Upper lobe of left lung (tissue), 6 donors: ENCODE measurements at regions not wholly inside any gene's neighbourhood (a gene's known extent, or its start where the extent isn't known, plus 50 kb on each side); places are given as distances from the start of the nearest gene placed in this dataset.

Experiments used
- ATAC-seq, 2 donors: fragments of 200-7000 bp; cut with Tn5 transposase; one replicate each; pipeline ENCODE4 v1.9.1; 2022; ENCODE audit warnings: mild to moderate bottlenecking in 2 of 2, moderate library complexity in 2 of 2; ENCODE audit not compliant: low FRiP score in 2 of 2
- DNase-seq, 2 donors: peaks; one replicate each; pipeline ENCODE4 v3.0.0-alpha.2; 2019 to 2020
- H3K27ac ChIP-seq, 4 donors: fragments of 200-600 bp; sonication (generic); one replicate each; pipeline ENCODE4 v1.5.1; 2016 to 2019
- H3K27me3 ChIP-seq, 4 donors: fragments of 200-600 bp; sonication (generic); one replicate each; pipeline ENCODE4 v1.5.1; 2017 to 2019
- H3K36me3 ChIP-seq, 4 donors: fragments of 200-600 bp; sonication (generic); one replicate each; pipeline ENCODE4 v1.5.1; 2016 to 2019
- H3K4me1 ChIP-seq, 4 donors: fragments of 200-600 bp; sonication (generic); one replicate each; pipeline ENCODE4 v1.5.1; 2018 to 2019
- H3K4me3 ChIP-seq, 4 donors: fragments of 200-600 bp; sonication (generic); one replicate each; pipeline ENCODE4 v1.5.1; 2017 to 2019; ENCODE audit warnings: mild to moderate bottlenecking in 2 of 4, moderate library complexity in 1 of 4
- H3K9me3 ChIP-seq, 4 donors: fragments of 200-600 bp; sonication (generic); one replicate each; pipeline ENCODE4 v1.5.1; 2018 to 2019
- CTCF ChIP-seq, 6 experiments: fragments of 450-650 bp in 4 of 6; fragments of 200-600 bp in 2 of 6; sonication (generic) in 2 of 6; IDR thresholded peaks; one replicate each; pipeline ENCODE4 v1.5.1; 2016 to 2019; ENCODE audit warnings: antibody characterized with exemption in 6 of 6
- EP300 ChIP-seq, 4 donors: sonication (generic); formaldehyde crosslinking; IDR thresholded peaks; one replicate each; pipeline ENCODE4 v1.5.1; 2017; ENCODE audit warnings: antibody characterized with exemption in 4 of 4, control low read depth in 2 of 4
- POLR2A ChIP-seq, 4 donors: fragments of 450-650 bp; IDR thresholded peaks; one replicate each; pipeline ENCODE4 v1.5.1; 2016 to 2017; ENCODE audit warnings: antibody characterized with exemption in 4 of 4, mild to moderate bottlenecking in 2 of 4
- POLR2AphosphoS5 ChIP-seq, 2 donors: sonication (generic); formaldehyde crosslinking; IDR thresholded peaks; one replicate each; pipeline ENCODE4 v1.5.1; 2017; ENCODE audit warnings: antibody characterized with exemption in 2 of 2
- WGBS, 2 donors: methylation state at CpG; one replicate each; pipeline ENCODE4 v1.1.5; 2017 to 2018; 5-methylcytosine and 5-hydroxymethylcytosine counted together
- donor health status: DM: no; HTN: no; CAD: no; lungs with moderate emphysema.
- donor health status: DM: no; HTN: yes; CAD: no; lungs with severe emphysema.

GRCh38 chr22:27472975-27473374 lies 328.6 kb downstream of the MN1 start:
- no peak for ATAC-seq

GRCh38 chr22:27473533-27473932 lies 328.0 kb downstream of the MN1 start:
- TF ChIP-seq EP300 (IDR thresholded peaks at IDR 0.05) (no peak), POLR2A (IDR thresholded peaks at IDR 0.05) (no peak), CTCF (IDR thresholded peaks at IDR 0.05) (no peak), POLR2AphosphoS5 (IDR thresholded peaks at IDR 0.05) (no peak)
- no peaks in the 10 kb centered on the region for H3K4me1 ChIP-seq
- ATAC-seq (no peak), DNase-seq (no peak)
- H3K4me3 ChIP-seq, result no peak overlapping the region
- H3K36me3 ChIP-seq, result no peaks in the 10 kb centered on the region
- no peak overlapping the region for H3K27ac ChIP-seq
- H3K27me3 ChIP-seq, result no peaks in the 10 kb centered on the region
- H3K9me3 ChIP-seq, result no peaks in the 10 kb centered on the region
- WGBS, 2 donors, result 79 to 89% methylated on average over 2 to 3 of the region's 3 CpGs

More at GRCh38 chr22:27472975-27473374, 328.6 kb downstream of the MN1 start:
- no peaks in the 10 kb centered on the region for H3K4me1 ChIP-seq
- no peaks in the 10 kb centered on the region for H3K36me3 ChIP-seq
- no peaks in the 10 kb centered on the region for H3K9me3 ChIP-seq
- H3K27me3 ChIP-seq, result no peaks in the 10 kb centered on the region
- DNase-seq, result no peak
- TF ChIP-seq POLR2AphosphoS5 (IDR thresholded peaks at IDR 0.05), result no peak
- TF ChIP-seq EP300 (IDR thresholded peaks at IDR 0.05), result no peak
- no peak for TF ChIP-seq POLR2A (IDR thresholded peaks at IDR 0.05)
- TF ChIP-seq CTCF (IDR thresholded peaks at IDR 0.05), result no peak
- WGBS, 2 donors, result 58 to 61% methylated on average over 4 of the region's 4 CpGs
- no peak overlapping the region for H3K4me3 ChIP-seq
- H3K27ac ChIP-seq, result no peak overlapping the region

GRCh38 chr22:27474112-27474571 lies 327.4 kb downstream of the MN1 start:
- ATAC-seq (no peak), DNase-seq (no peak)
- Histone ChIP-seq H3K36me3 (no peaks in the 10 kb centered on the region), H3K4me1 (no peaks in the 10 kb centered on the region), H3K4me3 (no peak overlapping the region), H3K9me3 (no peaks in the 10 kb centered on the region), H3K27me3 (no peaks in the 10 kb centered on the region), H3K27ac (no peak overlapping the region)
- no peak for TF ChIP-seq POLR2AphosphoS5 (IDR thresholded peaks at IDR 0.05)
- no peak for TF ChIP-seq POLR2A (IDR thresholded peaks at IDR 0.05)
- TF ChIP-seq EP300 (IDR thresholded peaks at IDR 0.05), result no peak
- no peak for TF ChIP-seq CTCF (IDR thresholded peaks at IDR 0.05)
- WGBS, 2 donors, result 86 to 89% methylated on average over 9 of the region's 9 CpGs

- WGBS, 2 donors, result 34 to 39% methylated on average over 11 to 12 of the region's 12 CpGs
- Histone ChIP-seq H3K27ac (no peak overlapping the region), H3K27me3 (no peaks in the 10 kb centered on the region), H3K4me3 (no peak overlapping the region), H3K9me3 (no peaks in the 10 kb centered on the region), H3K36me3 (no peaks in the 10 kb centered on the region), H3K4me1 (no peaks in the 10 kb centered on the region)
- peak; percentile 4 to 58 for ATAC-seq
- TF ChIP-seq POLR2AphosphoS5 (IDR thresholded peaks at IDR 0.05) (no peak), EP300 (IDR thresholded peaks at IDR 0.05) (no peak), CTCF (IDR thresholded peaks at IDR 0.05) (no peak), POLR2A (IDR thresholded peaks at IDR 0.05) (no peak)
- DNase-seq, result no peak
These were observed 326.6 kb downstream of the MN1 start for GRCh38 chr22:27474711-27475547.

- Histone ChIP-seq H3K27me3 (no peaks in the 10 kb centered on the region), H3K36me3 (no peaks in the 10 kb centered on the region), H3K9me3 (no peaks in the 10 kb centered on the region), H3K4me3 (no peak overlapping the region), H3K27ac (no peak overlapping the region), H3K4me1 (no peaks in the 10 kb centered on the region)
- WGBS, 2 donors, result 37 to 46% methylated on average over 3 of the region's 3 CpGs
- ATAC-seq, result no peak
- TF ChIP-seq EP300 (IDR thresholded peaks at IDR 0.05) (no peak), CTCF (IDR thresholded peaks at IDR 0.05) (no peak), POLR2A (IDR thresholded peaks at IDR 0.05) (no peak), POLR2AphosphoS5 (IDR thresholded peaks at IDR 0.05) (no peak)
- DNase-seq, result no peak
These were observed 326.0 kb downstream of the MN1 start for GRCh38 chr22:27475548-27475897.
